ENCODE measurements at regions not wholly inside any gene's neighbourhood (a gene's known extent, or its start where the extent isn't known, plus 50 kb on each side); places are given as distances from the start of the nearest gene placed in this dataset.

- H3K9me3 ChIP-seq (ENCODE audit: insufficient read depth in 2 of 2, low read depth in 1 of 2, low read length in 1 of 2), result no peaks in the 10 kb centered on the region
- H2AFZ ChIP-seq (ENCODE audit: low read length), result no peak overlapping the region
- H3K79me2 ChIP-seq (ENCODE audit: control insufficient read depth in 1 of 2, insufficient read depth in 2 of 2, low read length in 2 of 2), result no peaks in the 10 kb centered on the region
- POLR2A ChIA-PET (ENCODE audit: partially characterized antibody), result no interaction called here
- H4K5ac ChIP-seq (ENCODE audit: insufficient read length, low read depth, low read length), result no peak overlapping the region
- H3K79me1 ChIP-seq (ENCODE audit: low read depth, low read length), result no peaks in the 10 kb centered on the region
- no peaks in the 10 kb centered on the region for H3K27me3 ChIP-seq (replicated peaks in 1 of 4; ENCODE audit: control insufficient read depth in 3 of 4, extremely low read depth in 1 of 4, insufficient read depth in 3 of 4, low read length in 3 of 4)
- H3K4me3 ChIP-seq (ENCODE audit: extremely low read depth in 1 of 4, insufficient read depth in 2 of 4, low read depth in 3 of 4, low read length in 4 of 4), result no peak overlapping the region
- H3K4ac ChIP-seq (replicated peaks; ENCODE audit: insufficient read length, low read depth, low read length), result no peak overlapping the region
- H3K56ac ChIP-seq (replicated peaks; ENCODE audit: insufficient read length, low read depth, low read length), result no peak overlapping the region
- CTCF ChIA-PET (ENCODE audit: partially characterized antibody), result interaction anchor here (0.5 to 1.0 kb wide), 2 partner anchors 11 to 91 kb away, joined by 3 read pairs; no protein-coding TSS in a partner anchor
- FAIRE-seq (no peak), DNase-seq (ENCODE audit: low read depth in 1 of 2, low spot score in 2 of 2) (no peak)
- H2AK5ac ChIP-seq (ENCODE audit: low read depth, low read length), result no peak overlapping the region
- whole genome bisulfite sequencing, 2 experiments (ENCODE audit: extremely low coverage in 1 of 2, insufficient coverage in 1 of 2, insufficient read length in 1 of 2, insufficient replicate concordance in 2 of 2, low coverage in 1 of 2, low lambda C conversion rate in 2 of 2, missing lambda C conversion rate in 1 of 2), result 74% methylated on average over 1 of the region's 1 CpG; no CpG with 5 or more reads in 1 of the 2 experiments
- no peak overlapping the region for H3K9ac ChIP-seq (replicated peaks in 1 of 4; ENCODE audit: extremely low read depth in 1 of 4, low read depth in 3 of 4, low read length in 3 of 4)
- no peak overlapping the region for H3K18ac ChIP-seq (ENCODE audit: extremely low read depth, low read length)
- no peak overlapping the region for H3K14ac ChIP-seq (ENCODE audit: insufficient read length)
- H2BK5ac ChIP-seq (ENCODE audit: low read depth, low read length), result no peak overlapping the region
- H3K4me1 ChIP-seq (replicated peaks in 1 of 4; ENCODE audit: control insufficient read depth in 3 of 4, insufficient read depth in 4 of 4, low read length in 3 of 4), result no peaks in the 10 kb centered on the region
- no peak overlapping the region for H2BK20ac ChIP-seq (ENCODE audit: low read length)
- H3K23me2 ChIP-seq (ENCODE audit: low read depth, low read length), result no peaks in the 10 kb centered on the region
- no peaks in the 10 kb centered on the region for H3K36me3 ChIP-seq (ENCODE audit: control insufficient read depth in 2 of 4, insufficient read depth in 4 of 4, low read length in 3 of 4)
- no peak overlapping the region for H3K23ac ChIP-seq (ENCODE audit: insufficient read length)
- no peak overlapping the region for H4K91ac ChIP-seq (replicated peaks; ENCODE audit: insufficient read length, low read length)
- H2BK12ac ChIP-seq (ENCODE audit: low read depth, low read length), result no peak overlapping the region
- H2BK15ac ChIP-seq (ENCODE audit: low read length), result no peak overlapping the region
- H3K27ac ChIP-seq (ENCODE audit: low read depth, low read length), result no peak overlapping the region
- no peak overlapping the region for H2BK120ac ChIP-seq (replicated peaks; ENCODE audit: low read depth, low read length)
- H4K8ac ChIP-seq (ENCODE audit: extremely low read depth, insufficient read depth, low read length), result no peak overlapping the region
- no peaks in the 10 kb centered on the region for H4K20me1 ChIP-seq (replicated peaks in 1 of 2; ENCODE audit: control insufficient read depth in 1 of 2, insufficient read depth in 2 of 2, low read length in 2 of 2)
- H3K4me2 ChIP-seq (ENCODE audit: insufficient read depth in 1 of 2, low read depth in 2 of 2, low read length in 2 of 2), result no peak overlapping the region
- TF ChIP-seq RNF2 (IDR thresholded peaks at IDR 0.05; ENCODE audit: borderline replicate concordance, low read depth, low read length, missing control alignments, poor library complexity, severe bottlenecking) (no peak), FOSL1 (IDR thresholded peaks at IDR 0.05; ENCODE audit: insufficient read depth, low read depth, low read length) (no peak), KDM4A (IDR thresholded peaks at IDR 0.05; ENCODE audit: low read depth, low read length, severe bottlenecking) (no peak), RXRA (IDR thresholded peaks at IDR 0.05; ENCODE audit: insufficient read depth, low read depth, low read length) (no peak), RBBP5 (IDR thresholded peaks at IDR 0.05; ENCODE audit: borderline replicate concordance, low read depth, low read length) (no peak), BACH1 (IDR thresholded peaks at IDR 0.05; ENCODE audit: low read length) (no peak), EP300 (IDR thresholded peaks at IDR 0.05; ENCODE audit: borderline replicate concordance in 1 of 2, low read depth in 2 of 2, low read length in 2 of 2) (no peak), PHF8 (conservative IDR thresholded peaks at IDR 0.05; ENCODE audit: low read depth, low read length) (no peak), SP1 (IDR thresholded peaks at IDR 0.05; ENCODE audit: low read depth, low read length) (no peak), YY1 (IDR thresholded peaks at IDR 0.05; ENCODE audit: low read depth, low read length) (no peak), CHD1 (IDR thresholded peaks at IDR 0.05; ENCODE audit: low read depth, low read length) (no peak), SAP30 (IDR thresholded peaks at IDR 0.05; ENCODE audit: insufficient read depth, insufficient replicate concordance, low read length) (no peak), USF2 (IDR thresholded peaks at IDR 0.05; ENCODE audit: low read length) (no peak)
These were observed 779.9 kb upstream of the ACO1 start for GRCh38 chr9:31604531-31604930.
